Uterus (tissue), 2 donors: ENCODE measurements at regions not wholly inside any gene's neighbourhood (a gene's known extent, or its start where the extent isn't known, plus 50 kb on each side); places are given as distances from the start of the nearest gene placed in this dataset.

Experiments
- POLR2A ChIP-seq, 2 donors: fragments of 450-650 bp; IDR thresholded peaks; one replicate each; pipeline ENCODE4 v1.6.1; 2016; ENCODE audit warnings: antibody characterized with exemption in 2 of 2, mild to moderate bottlenecking in 1 of 2, moderate library complexity in 1 of 2
- TF ChIP-seq, protein P1 (sequence below), 4 experiments: fragments of 200-600 bp in 2 of 4; fragments of 450-650 bp in 2 of 4; sonication (generic) in 2 of 4; IDR thresholded peaks; one replicate each; pipeline ENCODE4 v1.5.1; 2016 to 2019; ENCODE audit warnings: antibody characterized with exemption in 4 of 4, mild to moderate bottlenecking in 2 of 4, moderate library complexity in 1 of 4

DNA sequence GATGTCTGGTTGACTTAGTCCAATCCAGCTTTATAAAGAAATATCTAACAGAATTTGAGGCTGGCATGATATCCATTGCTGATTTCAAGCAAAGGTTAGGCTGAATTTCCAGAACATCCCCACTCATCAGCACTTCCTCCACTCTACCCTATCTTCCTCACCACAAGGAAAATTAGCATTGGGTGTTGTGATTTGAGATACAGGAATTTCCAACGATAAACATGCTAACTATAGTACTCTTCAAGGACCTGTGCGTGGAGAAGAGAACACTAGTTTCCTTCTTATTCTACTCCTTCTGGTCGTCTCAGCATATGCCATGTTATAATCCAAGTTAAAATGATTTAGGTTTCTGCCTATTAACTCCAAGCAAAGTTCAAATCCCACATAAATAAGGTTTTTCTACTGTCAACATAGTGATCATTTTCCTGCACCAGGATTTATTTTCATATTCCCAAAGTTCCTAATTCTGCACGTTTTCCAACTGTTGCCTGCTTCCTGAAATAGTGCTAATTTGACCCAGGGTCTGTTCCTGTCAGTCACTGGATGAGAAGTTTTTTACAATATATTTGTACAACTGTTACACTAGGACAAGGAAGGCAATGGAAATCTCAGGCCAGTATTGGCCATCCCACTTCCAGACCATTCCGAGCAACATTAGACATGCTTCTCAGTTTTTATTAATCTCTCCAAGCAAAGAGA is 177.6 kb upstream of the EDNRA start:
- TF ChIP-seq, protein P1, sequence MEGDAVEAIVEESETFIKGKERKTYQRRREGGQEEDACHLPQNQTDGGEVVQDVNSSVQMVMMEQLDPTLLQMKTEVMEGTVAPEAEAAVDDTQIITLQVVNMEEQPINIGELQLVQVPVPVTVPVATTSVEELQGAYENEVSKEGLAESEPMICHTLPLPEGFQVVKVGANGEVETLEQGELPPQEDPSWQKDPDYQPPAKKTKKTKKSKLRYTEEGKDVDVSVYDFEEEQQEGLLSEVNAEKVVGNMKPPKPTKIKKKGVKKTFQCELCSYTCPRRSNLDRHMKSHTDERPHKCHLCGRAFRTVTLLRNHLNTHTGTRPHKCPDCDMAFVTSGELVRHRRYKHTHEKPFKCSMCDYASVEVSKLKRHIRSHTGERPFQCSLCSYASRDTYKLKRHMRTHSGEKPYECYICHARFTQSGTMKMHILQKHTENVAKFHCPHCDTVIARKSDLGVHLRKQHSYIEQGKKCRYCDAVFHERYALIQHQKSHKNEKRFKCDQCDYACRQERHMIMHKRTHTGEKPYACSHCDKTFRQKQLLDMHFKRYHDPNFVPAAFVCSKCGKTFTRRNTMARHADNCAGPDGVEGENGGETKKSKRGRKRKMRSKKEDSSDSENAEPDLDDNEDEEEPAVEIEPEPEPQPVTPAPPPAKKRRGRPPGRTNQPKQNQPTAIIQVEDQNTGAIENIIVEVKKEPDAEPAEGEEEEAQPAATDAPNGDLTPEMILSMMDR (IDR thresholded peaks at IDR 0.05): no peak
- no peak for TF ChIP-seq POLR2A (IDR thresholded peaks at IDR 0.05)
